Stimulated activated CD4-positive, alpha-beta T cell treated with anti-CD3 and anti-CD28 coated beads, TNF-alpha, amount 100 ng/mL, for 1 hour (primary cell): ENCODE measurements at regions not wholly inside any gene's neighbourhood (a gene's known extent, or its start where the extent isn't known, plus 50 kb on each side); places are given as distances from the start of the nearest gene placed in this dataset.

Experiments
- DNase-seq, 3 donors: peaks; one replicate each; pipeline ENCODE4 v3.0.0-alpha.2; 2020; ENCODE audit warnings: low read depth in 3 of 3, low spot score in 1 of 3

GRCh38 chr13:40069173-40070044 is 413.9 kb downstream of the COG6 start:
- DNase-seq = peak; percentile 28 to 57 (median 55)

GRCh38 chr13:40070357-40070756 is 414.9 kb downstream of the COG6 start:
- no peak for DNase-seq

GRCh38 chr13:40072663-40073120 is 417.2 kb downstream of the COG6 start:
- no peak for DNase-seq

DNA sequence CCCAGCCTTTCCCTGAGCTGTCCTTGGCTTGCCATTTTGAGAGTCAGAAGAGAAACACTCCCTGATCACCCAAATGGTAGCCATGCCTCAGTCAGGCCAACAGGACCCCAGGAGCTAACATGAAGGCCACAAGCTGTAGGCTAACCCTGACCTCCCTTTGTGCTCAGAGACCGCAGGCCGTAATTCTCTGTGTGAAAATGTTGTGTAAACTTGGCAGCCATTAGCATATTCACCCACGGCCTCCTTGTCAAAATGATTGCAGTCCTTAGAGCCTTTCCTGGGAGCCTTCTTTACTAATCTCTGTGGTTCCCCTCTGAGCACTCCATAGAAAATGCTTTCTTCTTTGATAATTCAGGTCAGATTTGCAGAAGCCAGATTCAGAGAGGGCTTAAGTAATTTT is 418.9 kb downstream of the COG6 start:
- no peak for DNase-seq

- DNase-seq = no peak
Observed at GRCh38 chr13:40075281-40075680, 419.8 kb downstream of the COG6 start.

DNA sequence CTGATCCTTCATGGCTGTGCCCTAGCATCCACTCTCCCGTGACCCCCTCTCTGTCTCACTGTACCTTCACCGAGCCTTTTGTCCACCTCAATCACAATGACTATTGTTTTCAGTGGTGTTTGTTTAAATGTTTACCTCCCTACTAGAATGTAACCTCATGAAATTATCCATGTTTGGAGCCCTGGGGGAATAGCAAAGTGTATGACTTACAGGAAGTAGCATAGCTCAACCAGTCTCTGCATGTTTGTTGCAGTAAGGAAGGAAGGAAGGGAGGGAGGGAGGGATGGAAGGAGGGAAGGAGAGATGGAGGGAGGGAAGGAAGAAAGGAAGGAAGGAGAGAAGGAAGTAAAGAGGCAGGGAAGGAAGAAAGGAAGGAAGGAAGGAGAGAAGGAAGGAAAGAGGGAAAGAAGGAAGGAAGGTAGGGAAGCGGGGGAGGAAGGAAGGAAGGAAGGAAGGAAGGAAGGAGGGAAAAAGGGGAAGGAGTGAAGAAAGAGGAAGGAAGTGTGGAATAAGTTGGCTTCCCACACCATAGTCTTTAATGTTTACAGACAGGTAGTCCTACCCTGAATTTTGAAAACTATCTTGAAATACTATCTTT is 421.4 kb downstream of the COG6 start:
- no peak for DNase-seq

- no peak for DNase-seq
Observed at GRCh38 chr13:40077396-40078027, 422.1 kb downstream of the COG6 start.

DNA sequence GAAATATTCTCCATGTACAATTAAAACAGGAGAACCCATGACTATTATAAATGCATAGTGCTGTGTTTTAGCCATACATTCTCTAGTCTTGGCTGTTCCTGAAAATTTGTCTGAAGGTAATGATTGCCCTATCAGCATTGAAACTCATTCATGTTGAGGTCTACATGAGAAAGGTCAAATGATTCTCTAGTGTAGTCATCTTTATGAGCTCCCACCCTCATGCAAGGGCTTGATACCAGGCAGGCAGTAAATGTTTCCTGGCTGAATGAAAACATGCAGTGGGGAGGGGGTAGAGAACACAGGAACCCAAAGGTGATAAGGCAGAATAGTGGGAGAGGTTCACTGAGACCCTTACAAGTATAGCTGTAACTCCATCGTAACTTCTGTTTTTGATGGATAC is 424.3 kb downstream of the COG6 start:
- DNase-seq = no peak

- no peak for DNase-seq
Observed at GRCh38 chr13:40080676-40081075, 425.2 kb downstream of the COG6 start.

- no peak for DNase-seq
Observed at GRCh38 chr13:40082639-40083038, 427.2 kb downstream of the COG6 start.

- no peak for DNase-seq
Observed at GRCh38 chr13:40083841-40084240, 428.4 kb downstream of the COG6 start.

- no peak for DNase-seq
Observed at GRCh38 chr13:40084934-40085333, 429.5 kb downstream of the COG6 start.

GRCh38 chr13:40087091-40088002 is 431.9 kb downstream of the COG6 start:
- DNase-seq = no peak

- DNase-seq = no peak
Observed at GRCh38 chr13:40094056-40094455, 438.6 kb downstream of the COG6 start.

DNA sequence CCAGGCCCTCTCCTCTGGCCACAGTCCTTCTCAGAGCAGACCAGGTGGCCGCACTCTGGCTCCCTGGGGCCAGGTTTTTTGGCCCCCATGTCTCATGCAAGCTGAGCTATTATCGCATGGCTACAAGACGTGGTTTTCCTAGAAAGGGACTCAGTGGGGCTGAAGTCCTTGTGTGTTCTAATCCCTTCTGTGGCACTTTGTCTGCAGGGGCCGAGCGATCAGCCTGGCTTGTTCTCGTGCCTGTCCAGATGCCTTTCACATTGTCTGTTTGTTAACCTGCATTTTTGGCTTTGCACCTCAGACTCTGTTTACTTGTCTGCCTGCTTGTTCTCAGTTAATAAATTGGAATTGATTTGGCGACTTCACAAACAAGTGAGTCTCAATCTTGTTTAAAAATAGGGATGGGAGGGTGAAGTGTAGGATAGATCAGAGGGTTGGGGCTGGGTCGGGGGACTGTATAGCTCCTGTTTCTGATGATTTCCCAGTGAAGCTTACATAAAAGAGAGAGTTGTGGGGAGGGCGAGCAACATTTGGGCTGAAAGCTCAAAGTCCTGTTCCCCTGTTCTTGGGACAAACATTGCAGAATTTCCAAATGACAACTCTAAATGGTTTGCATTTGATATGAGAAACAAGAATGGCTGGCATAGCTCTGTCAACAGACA is 440.4 kb downstream of the COG6 start:
- no peak for DNase-seq

GRCh38 chr13:40096357-40096901 is 441.0 kb downstream of the COG6 start:
- peak in 1 of 3 donors; percentile 26 for DNase-seq

- DNase-seq = no peak
Observed at GRCh38 chr13:40098246-40098645, 442.8 kb downstream of the COG6 start.

GRCh38 chr13:40101708-40102359 is 446.4 kb downstream of the COG6 start:
- no peak for DNase-seq

GRCh38 chr13:40102360-40102727 is 446.9 kb downstream of the COG6 start:
- DNase-seq = no peak

DNA sequence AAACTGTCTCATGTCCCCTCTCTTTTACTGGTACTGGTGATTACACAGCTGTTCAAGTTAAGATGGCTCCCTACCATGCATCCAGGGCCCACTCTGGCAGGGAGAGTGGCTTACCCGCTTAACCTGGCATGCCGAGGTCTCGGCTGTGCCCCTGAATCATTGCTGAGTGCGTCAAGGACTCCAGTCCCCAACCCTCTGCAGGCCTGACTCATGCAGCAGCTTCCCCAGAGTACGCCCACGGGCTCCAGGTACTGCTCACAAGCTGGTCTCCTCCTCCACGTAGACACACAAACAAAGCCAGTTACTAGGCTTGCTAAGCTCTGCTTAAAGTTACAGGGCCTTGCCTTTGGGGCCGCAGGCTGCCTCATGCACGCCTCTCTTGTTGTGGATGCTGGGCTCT is 447.4 kb downstream of the COG6 start:
- peak; percentile 15 to 72 (median 42) for DNase-seq
